ENCODE measurements at regions not wholly inside any gene's neighbourhood (a gene's known extent, or its start where the extent isn't known, plus 50 kb on each side); places are given as distances from the start of the nearest gene placed in this dataset.

DNA sequence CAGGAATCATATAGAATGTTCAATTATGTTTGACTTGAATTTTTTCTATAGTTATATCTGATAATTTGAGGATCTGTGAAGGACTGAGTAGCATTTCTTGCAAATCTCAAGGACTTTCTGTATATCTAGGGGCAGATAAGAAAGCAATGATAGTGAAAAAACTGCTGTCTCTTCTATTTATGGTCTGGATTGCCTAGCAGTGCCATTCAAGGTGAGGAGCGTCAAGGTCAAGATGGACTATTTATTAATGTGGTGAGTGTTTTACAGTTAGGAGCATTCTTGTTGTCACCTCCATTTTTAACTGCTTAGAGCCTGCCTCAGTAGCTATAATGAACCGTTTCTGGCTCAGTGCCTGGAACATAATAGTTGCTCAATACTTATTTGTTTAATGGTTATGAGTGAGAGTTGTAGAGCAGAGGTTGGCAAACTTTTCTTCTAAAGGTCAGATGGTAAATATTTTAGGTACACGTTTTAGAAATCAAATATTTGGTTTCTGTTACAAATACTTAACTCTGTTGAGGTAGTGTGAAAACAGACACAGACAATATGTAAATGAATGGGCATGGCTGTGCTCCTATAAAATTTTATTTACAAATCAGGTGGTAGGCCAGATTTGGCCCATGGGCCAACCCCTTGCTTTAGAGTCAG, 523.2 kb upstream of the IGFBP7 start:
- no peak overlapping the region for H3K4me3 ChIP-seq (replicated peaks in 1 of 2; ENCODE audit: low read depth in 2 of 2, low read length in 2 of 2)
- DNase-seq (ENCODE audit: low read depth in 2 of 2): no peak
- TF ChIP-seq, protein P1, sequence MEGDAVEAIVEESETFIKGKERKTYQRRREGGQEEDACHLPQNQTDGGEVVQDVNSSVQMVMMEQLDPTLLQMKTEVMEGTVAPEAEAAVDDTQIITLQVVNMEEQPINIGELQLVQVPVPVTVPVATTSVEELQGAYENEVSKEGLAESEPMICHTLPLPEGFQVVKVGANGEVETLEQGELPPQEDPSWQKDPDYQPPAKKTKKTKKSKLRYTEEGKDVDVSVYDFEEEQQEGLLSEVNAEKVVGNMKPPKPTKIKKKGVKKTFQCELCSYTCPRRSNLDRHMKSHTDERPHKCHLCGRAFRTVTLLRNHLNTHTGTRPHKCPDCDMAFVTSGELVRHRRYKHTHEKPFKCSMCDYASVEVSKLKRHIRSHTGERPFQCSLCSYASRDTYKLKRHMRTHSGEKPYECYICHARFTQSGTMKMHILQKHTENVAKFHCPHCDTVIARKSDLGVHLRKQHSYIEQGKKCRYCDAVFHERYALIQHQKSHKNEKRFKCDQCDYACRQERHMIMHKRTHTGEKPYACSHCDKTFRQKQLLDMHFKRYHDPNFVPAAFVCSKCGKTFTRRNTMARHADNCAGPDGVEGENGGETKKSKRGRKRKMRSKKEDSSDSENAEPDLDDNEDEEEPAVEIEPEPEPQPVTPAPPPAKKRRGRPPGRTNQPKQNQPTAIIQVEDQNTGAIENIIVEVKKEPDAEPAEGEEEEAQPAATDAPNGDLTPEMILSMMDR (IDR thresholded peaks at IDR 0.05; ENCODE audit: low read depth, low read length): no peak

DNA sequence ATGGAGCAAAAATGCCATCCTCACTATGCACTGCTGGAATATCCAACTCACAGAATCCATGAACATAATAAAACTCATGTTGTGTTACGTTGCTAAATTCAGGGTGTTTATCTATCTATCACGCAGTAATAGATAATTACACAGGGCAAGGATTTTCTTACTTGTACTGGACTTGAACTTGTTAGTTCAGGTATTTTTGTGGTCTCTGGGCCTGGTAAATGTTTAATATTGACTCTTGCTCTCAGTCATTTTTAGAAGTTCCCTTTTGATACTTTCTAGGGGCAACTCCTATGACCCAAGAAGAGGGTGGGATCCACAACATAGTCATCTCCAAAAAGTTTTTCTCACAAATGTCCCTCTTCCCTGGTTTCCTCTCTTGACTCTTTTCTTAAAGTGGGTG, 522.4 kb upstream of the IGFBP7 start:
- TF ChIP-seq, protein P1 (IDR thresholded peaks at IDR 0.05; ENCODE audit: low read depth, low read length): no peak
- DNase-seq (ENCODE audit: low read depth in 2 of 2): no peak
- no peak overlapping the region for H3K4me3 ChIP-seq (replicated peaks in 1 of 2; ENCODE audit: low read depth in 2 of 2, low read length in 2 of 2)

DNA sequence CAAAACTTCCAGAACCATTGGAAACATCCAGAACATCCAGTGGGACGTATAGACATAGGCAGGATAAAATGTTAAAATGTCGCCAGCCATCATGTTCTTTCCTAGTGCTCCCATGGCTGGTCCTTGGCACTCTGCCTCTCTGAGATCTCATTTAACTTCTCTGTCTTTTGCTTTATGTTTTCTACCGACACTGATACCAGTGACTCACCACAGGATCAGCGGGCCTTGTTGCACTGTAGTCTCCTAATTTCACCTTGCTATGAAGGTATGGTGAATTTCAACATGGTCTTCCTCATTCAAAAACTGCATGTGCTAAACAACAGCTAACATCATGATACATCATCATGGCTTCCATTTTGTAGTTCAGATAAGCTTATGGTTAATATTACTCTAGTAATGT, 521.0 kb upstream of the IGFBP7 start:
- no peak for DNase-seq (ENCODE audit: low read depth in 2 of 2)
- TF ChIP-seq, protein P1 (IDR thresholded peaks at IDR 0.05; ENCODE audit: low read depth, low read length): no peak
- no peak overlapping the region for H3K4me3 ChIP-seq (replicated peaks in 1 of 2; ENCODE audit: low read depth in 2 of 2, low read length in 2 of 2)

DNA sequence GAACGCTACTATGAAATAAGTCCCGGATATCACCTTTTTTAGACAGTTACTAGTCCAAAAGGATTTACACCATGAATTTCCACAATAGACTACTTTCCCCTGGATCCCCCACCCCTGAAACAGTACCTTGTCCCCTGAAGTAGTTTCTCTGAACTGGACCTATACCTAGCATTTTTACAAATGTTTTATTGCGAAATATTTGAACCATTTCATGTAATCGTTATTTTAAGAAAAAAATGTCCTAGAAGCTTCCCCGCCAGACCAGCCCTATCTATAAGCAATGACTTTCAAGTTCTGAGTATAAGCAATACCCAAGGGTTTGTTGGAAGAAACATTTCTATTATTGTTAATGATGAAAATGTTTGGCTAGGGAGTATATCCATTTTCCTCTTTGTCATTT, 517.8 kb upstream of the IGFBP7 start:
- no peak overlapping the region for H3K4me3 ChIP-seq (replicated peaks in 1 of 2; ENCODE audit: low read depth in 2 of 2, low read length in 2 of 2)
- no peak for DNase-seq (ENCODE audit: low read depth in 2 of 2)
- TF ChIP-seq, protein P1 (IDR thresholded peaks at IDR 0.05; ENCODE audit: low read depth, low read length): no peak

DNA sequence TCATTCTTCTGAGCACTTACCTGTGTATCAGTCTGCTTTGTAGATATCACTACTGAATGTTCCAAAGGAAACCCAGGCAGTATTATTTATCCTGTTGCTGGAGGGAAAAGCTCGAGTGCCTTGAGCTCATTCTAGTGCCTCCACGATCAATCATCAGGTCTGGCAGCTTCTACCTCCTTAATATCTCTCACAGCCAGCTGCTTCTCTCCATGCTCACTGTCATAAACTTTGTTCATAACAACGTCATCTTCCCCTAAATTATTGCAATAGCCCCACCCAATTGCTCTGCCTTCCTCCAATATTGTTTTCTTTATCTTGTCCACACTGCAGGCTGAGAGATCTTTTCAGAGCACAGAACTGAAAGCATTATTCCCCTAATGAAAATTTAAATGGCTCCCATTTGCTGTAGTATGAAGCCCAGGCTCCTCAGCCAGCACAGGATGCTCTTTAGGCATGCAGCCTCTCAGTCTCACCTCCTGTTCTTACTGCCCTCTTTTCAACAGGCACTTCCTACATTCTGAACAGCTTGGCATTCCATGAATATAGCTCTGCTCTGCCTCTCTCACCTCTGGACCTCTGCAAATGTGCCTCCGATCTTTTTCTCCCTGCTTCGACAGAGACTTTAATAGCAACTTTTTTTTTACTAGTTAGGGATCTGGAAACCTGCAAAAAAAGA, 504.2 kb upstream of the IGFBP7 start:
- H3K4me3 ChIP-seq (replicated peaks in 1 of 2; ENCODE audit: low read depth in 2 of 2, low read length in 2 of 2): no peak overlapping the region
- TF ChIP-seq, protein P1 (IDR thresholded peaks at IDR 0.05; ENCODE audit: low read depth, low read length): no peak
- DNase-seq (ENCODE audit: low read depth in 2 of 2): no peak

DNA sequence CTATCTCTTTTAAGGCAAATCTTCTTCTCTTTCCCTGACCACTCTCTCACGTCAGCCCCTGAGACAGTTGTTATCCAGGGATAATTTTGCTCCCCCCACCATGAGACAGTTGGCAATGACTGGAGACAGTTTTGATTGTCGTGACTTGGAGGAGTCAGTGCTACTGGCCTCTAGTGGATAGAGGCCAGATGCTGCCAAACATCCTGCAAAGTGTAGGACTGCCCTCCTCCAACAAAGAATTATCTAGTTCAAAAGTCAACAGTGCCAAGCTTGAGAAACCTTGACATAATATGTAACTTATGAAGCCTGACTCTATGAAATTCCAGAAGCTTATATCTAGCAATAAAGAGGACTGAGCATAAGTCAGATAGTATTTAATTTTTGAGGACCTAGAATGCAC, 502.1 kb upstream of the IGFBP7 start:
- no peak overlapping the region for H3K4me3 ChIP-seq (replicated peaks in 1 of 2; ENCODE audit: low read depth in 2 of 2, low read length in 2 of 2)
- no peak for DNase-seq (ENCODE audit: low read depth in 2 of 2)
- TF ChIP-seq, protein P1 (IDR thresholded peaks at IDR 0.05; ENCODE audit: low read depth, low read length): no peak

All from cardiac fibroblast (primary cell).